ENCODE measurements at regions not wholly inside any gene's neighbourhood (a gene's known extent, or its start where the extent isn't known, plus 50 kb on each side); places are given as distances from the start of the nearest gene placed in this dataset.

GRCh38 chr12:124715121-124715990, 147.9 kb upstream of the NCOR2 start:
- no peak overlapping the region for H3K27ac ChIP-seq (ENCODE audit: low read depth, low read length)
- H3K4me1 ChIP-seq (ENCODE audit: insufficient read depth, low read length): peaks cover 20% of the 10 kb centered on the region
- Mint-ChIP-seq H3K4me3 (ENCODE audit: unreplicated experiment) (no peak overlapping the region), H3K27me3 (ENCODE audit: low read depth, unreplicated experiment) (peaks cover 10% of the 10 kb centered on the region), H3K36me3 (ENCODE audit: low read depth, unreplicated experiment) (no peaks in the 10 kb centered on the region), H3K27ac (ENCODE audit: unreplicated experiment) (no peak overlapping the region), H3K4me1 (ENCODE audit: low read depth, unreplicated experiment) (peaks cover 18% of the 10 kb centered on the region), H3K9me3 (ENCODE audit: unreplicated experiment) (no peaks in the 10 kb centered on the region)
- H3K79me2 ChIP-seq (ENCODE audit: insufficient read depth, low read length): no peaks in the 10 kb centered on the region
- no peaks in the 10 kb centered on the region for H3K27me3 ChIP-seq (ENCODE audit: insufficient read depth, low read length)
- H4K20me1 ChIP-seq (ENCODE audit: insufficient read depth, low read length): no peaks in the 10 kb centered on the region
- H3K4me3 ChIP-seq (ENCODE audit: insufficient read depth, low read depth, low read length): no peak overlapping the region
- no peak for TF ChIP-seq CTCF (IDR thresholded peaks at IDR 0.05; ENCODE audit: insufficient read depth, low read depth, low read length)
- no peak for TF ChIP-seq EZH2 (IDR thresholded peaks at IDR 0.05; ENCODE audit: insufficient read depth, low read length)
- peak; percentile 47 for DNase-seq (ENCODE audit: low read depth)
- H3K36me3 ChIP-seq (ENCODE audit: insufficient read depth, low read length): no peaks in the 10 kb centered on the region
- no peak overlapping the region for H3K4me2 ChIP-seq (ENCODE audit: low read length)
- FAIRE-seq: no peak
- no peak overlapping the region for H3K9ac ChIP-seq (ENCODE audit: low read length)
- peak overlapping the region; percentile 3 for H2AFZ ChIP-seq (ENCODE audit: low read depth, low read length)
- H3K9me3 ChIP-seq (ENCODE audit: insufficient read depth, low read depth, low read length): no peaks in the 10 kb centered on the region

- TF ChIP-seq CTCF (IDR thresholded peaks at IDR 0.05; ENCODE audit: insufficient read depth, low read depth, low read length): no peak
- TF ChIP-seq EZH2 (IDR thresholded peaks at IDR 0.05; ENCODE audit: insufficient read depth, low read length): no peak
- DNase-seq (ENCODE audit: low read depth): peak; percentile 93
- Histone ChIP-seq H3K4me3 (ENCODE audit: insufficient read depth, low read depth, low read length) (peak overlapping the region; percentile 50), H3K4me2 (ENCODE audit: low read length) (peak overlapping the region; percentile 83), H3K79me2 (ENCODE audit: insufficient read depth, low read length) (no peaks in the 10 kb centered on the region), H3K9ac (ENCODE audit: low read length) (peak overlapping the region; percentile 66), H3K4me1 (ENCODE audit: insufficient read depth, low read length) (peaks cover 15% of the 10 kb centered on the region), H3K27me3 (ENCODE audit: insufficient read depth, low read length) (no peaks in the 10 kb centered on the region), H3K9me3 (ENCODE audit: insufficient read depth, low read depth, low read length) (no peaks in the 10 kb centered on the region), H3K27ac (ENCODE audit: low read depth, low read length) (peak overlapping the region; percentile 58), H2AFZ (ENCODE audit: low read depth, low read length) (peak overlapping the region; percentile 74), H3K36me3 (ENCODE audit: insufficient read depth, low read length) (no peaks in the 10 kb centered on the region), H4K20me1 (ENCODE audit: insufficient read depth, low read length) (no peaks in the 10 kb centered on the region)
- no peak for FAIRE-seq
- peak overlapping the region; percentile 3 for H3K27ac Mint-ChIP-seq (ENCODE audit: unreplicated experiment)
- peaks cover 7% of the 10 kb centered on the region for H3K27me3 Mint-ChIP-seq (ENCODE audit: low read depth, unreplicated experiment)
- H3K4me3 Mint-ChIP-seq (ENCODE audit: unreplicated experiment): no peak overlapping the region
- peaks cover 16% of the 10 kb centered on the region for H3K4me1 Mint-ChIP-seq (ENCODE audit: low read depth, unreplicated experiment)
- H3K9me3 Mint-ChIP-seq (ENCODE audit: unreplicated experiment): no peaks in the 10 kb centered on the region
- H3K36me3 Mint-ChIP-seq (ENCODE audit: low read depth, unreplicated experiment): peaks cover 1% of the 10 kb centered on the region
Measured at GRCh38 chr12:124713436-124714082, 146.1 kb upstream of the NCOR2 start.
